Neutrophil (primary cell): ENCODE measurements at regions not wholly inside any gene's neighbourhood (a gene's known extent, or its start where the extent isn't known, plus 50 kb on each side); places are given as distances from the start of the nearest gene placed in this dataset.

Experiments
- H3K27ac ChIP-seq: fragments of 200-600 bp; sonication (generic); 2 replicates; pipeline ENCODE4 v1.5.1; 2016; ENCODE audit warnings: mild to moderate bottlenecking, moderate library complexity
- H3K27me3 ChIP-seq: fragments of 200-600 bp; sonication (generic); 2 replicates; pipeline ENCODE4 v1.6.0; 2016; ENCODE audit warnings: mild to moderate bottlenecking
- H3K36me3 ChIP-seq: fragments of 200-600 bp; sonication (generic); 2 replicates; pipeline ENCODE4 v1.5.1; 2017
- H3K4me1 ChIP-seq, 2 experiments: fragments of 200-600 bp in 1 of 2; sonication (generic) in 1 of 2; 1 replicate in 1 of 2; 2 replicates in 1 of 2; pipeline versions ENCODE4 v1.5.1 to v1.6.1; 2013 to 2016; ENCODE audit warnings: low read depth in 1 of 2, low read length in 1 of 2, mild to moderate bottlenecking in 1 of 2, moderate library complexity in 1 of 2; ENCODE audit not compliant: control insufficient read depth in 1 of 2, insufficient read depth in 1 of 2
- H3K4me3 ChIP-seq, 2 experiments: fragments of 200-600 bp in 1 of 2; sonication (generic) in 1 of 2; 1 replicate in 1 of 2; 2 replicates in 1 of 2; pipeline ENCODE4 v1.5.1; 2013 to 2016; ENCODE audit warnings: low read depth in 1 of 2, low read length in 1 of 2, mild to moderate bottlenecking in 1 of 2, moderate library complexity in 1 of 2
- H3K9me3 ChIP-seq: fragments of 200-600 bp; sonication (generic); 2 replicates; pipeline ENCODE4 v1.5.1; 2016
- TF ChIP-seq, protein P1 (sequence below): fragments of 200-600 bp; sonication (generic); IDR thresholded peaks from 2 replicates; pipeline ENCODE4 v1.5.1; 2016; ENCODE audit warnings: antibody characterized with exemption

DNA sequence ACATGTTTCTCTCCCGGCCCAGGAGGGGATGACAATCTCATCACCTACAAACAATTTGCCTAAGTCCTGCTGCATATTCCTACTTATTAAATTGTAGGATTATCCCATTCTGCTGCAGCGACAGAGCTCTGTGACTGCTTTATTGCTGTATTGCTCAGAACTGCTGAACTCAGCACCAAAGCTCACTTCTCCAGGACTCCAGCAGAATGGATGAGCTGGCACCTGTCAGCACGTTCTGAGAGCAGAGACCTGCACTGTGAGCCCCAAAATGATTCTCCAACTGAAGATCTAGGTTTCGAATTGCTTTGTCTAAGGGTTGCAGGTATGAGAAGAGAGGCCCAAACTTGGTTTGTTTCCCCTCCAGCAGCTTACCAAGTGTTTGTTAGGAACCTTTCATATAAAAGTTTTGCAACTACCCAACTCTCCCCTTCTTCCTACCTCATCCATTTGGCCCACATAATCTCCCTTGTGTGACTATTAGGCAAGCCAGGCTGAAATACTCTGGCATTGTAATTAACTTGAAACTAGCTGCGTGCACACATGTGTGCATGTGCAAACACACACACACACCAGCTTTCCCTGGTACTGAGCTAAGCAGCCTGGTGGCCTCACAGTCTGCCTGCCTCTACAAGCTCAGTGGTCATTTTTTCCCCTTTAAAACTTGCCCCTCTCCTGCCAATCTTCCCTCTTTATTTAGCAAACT lies 161.4 kb upstream of the CAMK1G start:
- H3K36me3 ChIP-seq = no peaks in the 10 kb centered on the region
- H3K27ac ChIP-seq = no peak overlapping the region
- TF ChIP-seq, protein P1, sequence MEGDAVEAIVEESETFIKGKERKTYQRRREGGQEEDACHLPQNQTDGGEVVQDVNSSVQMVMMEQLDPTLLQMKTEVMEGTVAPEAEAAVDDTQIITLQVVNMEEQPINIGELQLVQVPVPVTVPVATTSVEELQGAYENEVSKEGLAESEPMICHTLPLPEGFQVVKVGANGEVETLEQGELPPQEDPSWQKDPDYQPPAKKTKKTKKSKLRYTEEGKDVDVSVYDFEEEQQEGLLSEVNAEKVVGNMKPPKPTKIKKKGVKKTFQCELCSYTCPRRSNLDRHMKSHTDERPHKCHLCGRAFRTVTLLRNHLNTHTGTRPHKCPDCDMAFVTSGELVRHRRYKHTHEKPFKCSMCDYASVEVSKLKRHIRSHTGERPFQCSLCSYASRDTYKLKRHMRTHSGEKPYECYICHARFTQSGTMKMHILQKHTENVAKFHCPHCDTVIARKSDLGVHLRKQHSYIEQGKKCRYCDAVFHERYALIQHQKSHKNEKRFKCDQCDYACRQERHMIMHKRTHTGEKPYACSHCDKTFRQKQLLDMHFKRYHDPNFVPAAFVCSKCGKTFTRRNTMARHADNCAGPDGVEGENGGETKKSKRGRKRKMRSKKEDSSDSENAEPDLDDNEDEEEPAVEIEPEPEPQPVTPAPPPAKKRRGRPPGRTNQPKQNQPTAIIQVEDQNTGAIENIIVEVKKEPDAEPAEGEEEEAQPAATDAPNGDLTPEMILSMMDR = no peak

DNA sequence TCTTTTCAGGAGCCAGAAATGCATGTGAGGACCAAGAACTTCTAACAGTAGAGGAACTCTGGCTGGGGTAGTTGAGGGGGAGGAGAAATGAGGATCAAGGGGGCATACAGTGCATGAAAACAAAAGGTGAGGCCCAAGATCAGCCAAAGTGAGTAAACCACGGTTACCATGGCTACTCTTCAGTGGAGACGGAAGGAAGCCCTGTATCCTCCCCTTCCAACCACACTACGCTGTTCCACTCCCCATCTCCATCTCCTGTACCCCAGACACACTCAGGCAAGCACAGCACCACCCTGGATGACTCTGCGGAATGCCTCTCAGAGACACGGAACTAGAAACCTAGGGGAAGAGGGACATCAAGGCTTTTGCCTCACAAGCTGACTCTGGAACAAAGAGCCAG lies 157.6 kb upstream of the CAMK1G start:
- Histone ChIP-seq H3K27ac (no peak overlapping the region), H3K36me3 (no peaks in the 10 kb centered on the region), H3K9me3 (no peaks in the 10 kb centered on the region), H3K4me1 (no peaks in the 10 kb centered on the region), H3K4me3 (no peak overlapping the region), H3K27me3 (peaks cover 4% of the 10 kb centered on the region)
- TF ChIP-seq, protein P1 = no peak

More for the DNA sequence above, 161.4 kb upstream of the CAMK1G start:
- no peaks in the 10 kb centered on the region for H3K9me3 ChIP-seq
- no peaks in the 10 kb centered on the region for H3K4me1 ChIP-seq
- no peak overlapping the region for H3K4me3 ChIP-seq
- peaks cover 4% of the 10 kb centered on the region for H3K27me3 ChIP-seq

DNA sequence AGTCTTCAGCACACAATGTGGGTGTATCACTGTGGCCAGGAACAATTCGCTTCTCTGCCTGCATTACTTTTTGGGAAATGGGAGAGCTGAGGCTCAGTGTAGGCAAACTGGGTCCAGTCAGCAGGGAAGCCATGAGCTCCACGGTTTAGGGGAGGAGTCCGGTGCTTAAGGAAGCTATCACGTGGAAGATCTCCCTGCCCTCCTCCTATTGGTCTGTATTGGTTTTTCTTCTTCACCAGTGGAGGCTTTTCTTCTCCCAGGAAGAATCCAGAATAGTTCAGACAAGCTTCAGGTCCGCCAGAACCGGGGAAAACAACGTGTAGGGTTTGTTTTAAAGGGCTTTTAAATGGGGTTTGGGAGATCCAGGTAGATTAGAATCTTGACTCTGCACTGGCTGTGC lies 156.2 kb upstream of the CAMK1G start:
- H3K9me3 ChIP-seq = no peaks in the 10 kb centered on the region
- H3K27ac ChIP-seq = no peak overlapping the region
- no peak overlapping the region for H3K4me3 ChIP-seq
- H3K4me1 ChIP-seq = no peaks in the 10 kb centered on the region
- H3K27me3 ChIP-seq = peaks cover 4% of the 10 kb centered on the region
- TF ChIP-seq, protein P1 = no peak
- H3K36me3 ChIP-seq = no peaks in the 10 kb centered on the region

DNA sequence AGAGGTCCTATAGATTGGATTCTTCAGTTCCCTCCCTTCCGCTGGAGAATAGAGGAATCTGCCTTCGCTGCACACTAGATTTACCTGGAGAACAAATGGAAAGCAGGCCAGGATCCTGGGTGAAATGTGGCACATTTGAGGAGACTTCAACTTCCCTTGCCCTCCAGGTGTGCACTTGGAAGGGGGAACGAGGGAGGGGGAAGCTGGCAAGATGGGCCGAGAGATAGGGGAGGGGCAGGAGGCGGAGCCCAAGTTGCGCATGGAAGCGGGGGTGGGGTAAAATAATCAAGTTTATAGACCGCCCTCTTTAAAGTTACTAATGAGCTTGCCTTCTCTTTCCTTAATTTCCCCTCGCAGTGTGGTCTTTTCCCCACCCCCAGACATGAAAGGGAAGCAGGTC lies 155.7 kb upstream of the CAMK1G start:
- Histone ChIP-seq H3K4me3 (no peak overlapping the region), H3K27ac (no peak overlapping the region), H3K27me3 (peaks cover 4% of the 10 kb centered on the region), H3K9me3 (no peaks in the 10 kb centered on the region), H3K4me1 (no peaks in the 10 kb centered on the region), H3K36me3 (no peaks in the 10 kb centered on the region)
- TF ChIP-seq, protein P1 = no peak

DNA sequence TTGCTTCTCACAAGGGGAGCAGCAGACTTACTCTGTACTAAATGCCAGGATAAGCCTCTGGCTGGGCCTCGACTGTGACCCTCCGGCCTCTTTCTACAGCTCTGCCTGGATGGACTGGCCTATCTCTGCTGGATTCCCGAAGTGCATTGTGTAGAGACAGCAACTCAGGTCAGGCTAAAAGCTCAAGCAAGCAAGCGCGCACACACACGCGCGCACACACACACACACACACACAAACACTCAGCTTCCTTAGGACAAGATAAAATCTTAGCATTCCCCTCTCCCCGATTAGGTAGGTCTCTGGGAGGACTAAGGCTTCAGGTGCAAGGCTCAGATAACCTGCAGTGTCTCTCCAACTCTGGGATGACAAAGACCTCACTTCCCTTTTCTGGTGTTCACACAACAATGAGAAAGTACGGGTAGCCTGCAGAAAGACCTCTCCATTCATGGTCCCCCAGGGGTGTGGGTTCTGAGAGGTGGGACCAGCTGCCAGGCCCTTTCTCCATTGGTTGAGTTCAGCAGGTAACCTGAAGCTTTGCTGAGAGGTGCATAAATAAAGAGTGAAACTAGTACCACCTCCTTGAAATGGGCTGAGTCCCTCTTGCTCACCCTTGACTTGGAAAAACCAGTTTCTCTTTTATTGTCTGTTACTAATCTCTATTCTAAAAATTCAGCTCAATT lies 155.1 kb upstream of the CAMK1G start:
- Histone ChIP-seq H3K9me3 (no peaks in the 10 kb centered on the region), H3K27me3 (peaks cover 4% of the 10 kb centered on the region), H3K27ac (no peak overlapping the region), H3K4me3 (no peak overlapping the region), H3K36me3 (no peaks in the 10 kb centered on the region), H3K4me1 (no peaks in the 10 kb centered on the region)
- TF ChIP-seq, protein P1 = no peak
